GM18907 (cell line): ENCODE measurements at regions not wholly inside any gene's neighbourhood (a gene's known extent, or its start where the extent isn't known, plus 50 kb on each side); places are given as distances from the start of the nearest gene placed in this dataset.
A peak's percentile ranks its signal among the peaks of the same experiment; 100 is the strongest.

Source experiments
- ATAC-seq: cut with Tn5 transposase; IDR thresholded peaks from one replicate; pipeline ENCODE4 v1.9.1; 2021; ENCODE audit warnings: mild to moderate bottlenecking, moderate library complexity; ENCODE audit not compliant: unreplicated experiment

- ATAC-seq = no peak
Observed at GRCh38 chr7:130958846-130959245, 224.8 kb upstream of the KLF14 start.

- peak; percentile 23 for ATAC-seq
Observed at GRCh38 chr7:130959743-130960207, 225.8 kb upstream of the KLF14 start.

GRCh38 chr7:130960208-130960988 lies 226.4 kb upstream of the KLF14 start:
- peak; percentile 27 for ATAC-seq

GRCh38 chr7:130961128-130961601 lies 227.2 kb upstream of the KLF14 start:
- peak; percentile 74 for ATAC-seq

DNA sequence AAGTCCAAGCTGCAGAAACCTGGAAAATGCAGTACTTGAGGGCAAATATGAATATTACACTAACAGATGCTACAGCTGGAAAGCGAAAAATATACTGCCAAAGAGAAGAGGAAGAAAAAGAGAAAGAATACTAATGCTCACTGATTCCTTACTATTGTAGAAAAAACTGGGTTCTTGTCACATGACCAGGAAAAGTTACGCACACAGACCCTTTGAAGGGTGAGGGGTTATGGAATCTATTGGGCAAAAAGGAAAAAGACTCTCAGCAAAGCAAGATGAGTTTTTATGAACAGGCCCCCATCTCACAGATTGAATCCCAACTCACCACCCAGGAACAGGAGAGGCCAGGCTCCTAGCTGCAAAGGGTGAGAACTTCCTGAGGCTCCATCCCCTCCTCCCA lies 228.1 kb upstream of the KLF14 start:
- ATAC-seq = no peak

GRCh38 chr7:130963339-130963738 lies 229.3 kb upstream of the KLF14 start:
- no peak for ATAC-seq

DNA sequence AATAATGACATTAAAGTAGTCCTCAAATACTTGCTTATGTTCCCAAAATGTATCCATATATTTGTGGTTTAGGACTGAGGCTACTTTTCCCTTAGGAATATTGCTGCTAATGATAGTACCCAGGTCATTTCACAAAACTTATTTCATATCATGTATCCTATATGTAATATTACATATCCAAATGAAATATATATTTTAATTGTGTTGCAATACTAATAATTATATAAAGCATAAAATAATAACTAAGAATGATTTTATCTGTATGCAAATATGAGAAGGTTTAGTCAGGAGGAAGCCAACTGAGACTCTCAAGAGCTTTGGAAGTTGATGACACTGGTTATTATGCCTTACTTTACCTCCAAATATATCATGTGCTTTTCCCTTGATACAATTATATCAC lies 231.5 kb upstream of the KLF14 start:
- no peak for ATAC-seq

- peak; percentile 70 for ATAC-seq
Observed at GRCh38 chr7:130966246-130967009, 232.4 kb upstream of the KLF14 start.

DNA sequence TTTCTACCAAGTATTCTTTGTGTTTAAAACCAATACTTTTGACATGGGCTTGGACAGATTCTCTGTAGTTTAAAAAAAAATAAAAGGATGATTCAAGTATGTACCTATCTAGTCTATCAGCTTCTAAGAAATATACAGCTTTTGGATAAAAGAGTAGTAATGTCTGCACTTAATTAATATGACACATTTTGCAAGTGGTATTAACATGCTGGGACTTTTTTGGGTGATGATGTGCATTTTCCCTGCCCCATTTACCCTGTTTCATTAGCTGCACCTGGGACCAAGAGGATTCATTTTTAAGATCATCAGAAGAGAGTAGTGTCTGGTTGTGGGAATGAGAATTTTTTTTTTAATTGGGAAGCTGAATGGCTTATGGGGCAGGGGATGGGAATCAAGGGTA lies 236.2 kb upstream of the KLF14 start:
- ATAC-seq = no peak

DNA sequence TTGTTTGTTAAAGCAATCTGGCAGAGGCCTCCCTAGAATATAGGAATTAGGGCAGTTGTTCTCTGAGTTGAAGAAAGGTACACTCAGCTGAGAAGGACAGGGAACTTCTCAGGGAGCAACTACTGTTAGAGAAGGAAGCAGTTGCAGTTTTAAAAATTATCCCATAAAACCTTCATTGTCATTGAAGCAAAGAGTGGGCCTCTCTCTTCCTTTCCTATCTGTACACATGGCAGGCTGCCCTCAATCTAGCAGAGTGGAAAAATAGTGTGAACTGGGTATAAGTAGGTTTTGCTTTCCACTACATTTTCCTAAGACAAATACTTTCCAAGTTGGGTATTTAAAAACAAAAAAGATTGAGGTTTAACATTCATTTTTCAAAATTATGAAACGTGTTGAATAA lies 236.7 kb upstream of the KLF14 start:
- no peak for ATAC-seq

GRCh38 chr7:130971297-130971696 lies 237.3 kb upstream of the KLF14 start:
- ATAC-seq = no peak

- ATAC-seq = no peak
Observed at GRCh38 chr7:130972201-130972600, 238.2 kb upstream of the KLF14 start.

GRCh38 chr7:130973637-130974036 lies 239.6 kb upstream of the KLF14 start:
- ATAC-seq = no peak

- ATAC-seq = no peak
Observed at GRCh38 chr7:130974169-130974568, 240.2 kb upstream of the KLF14 start.

DNA sequence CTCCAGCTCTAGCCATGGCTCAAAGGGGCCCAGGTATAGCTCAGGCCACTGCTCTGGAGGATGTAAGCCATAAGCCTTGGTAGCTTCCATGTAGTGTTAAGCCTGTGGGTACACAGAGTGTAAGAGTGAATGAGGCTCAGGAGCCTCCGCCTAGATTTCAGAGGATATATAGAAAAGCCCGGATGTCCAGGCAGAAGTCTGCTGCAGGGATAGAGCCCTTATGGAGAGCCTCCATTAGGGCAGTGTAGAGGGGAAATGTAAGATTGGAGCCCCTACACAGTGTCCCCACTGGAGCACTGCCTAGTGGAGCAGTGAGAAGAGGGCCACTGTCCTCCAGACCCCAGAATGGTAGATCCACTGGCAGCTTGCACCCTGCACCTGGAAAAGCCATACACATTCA lies 240.8 kb upstream of the KLF14 start:
- ATAC-seq = no peak

GRCh38 chr7:130975731-130976130 lies 241.7 kb upstream of the KLF14 start:
- no peak for ATAC-seq

DNA sequence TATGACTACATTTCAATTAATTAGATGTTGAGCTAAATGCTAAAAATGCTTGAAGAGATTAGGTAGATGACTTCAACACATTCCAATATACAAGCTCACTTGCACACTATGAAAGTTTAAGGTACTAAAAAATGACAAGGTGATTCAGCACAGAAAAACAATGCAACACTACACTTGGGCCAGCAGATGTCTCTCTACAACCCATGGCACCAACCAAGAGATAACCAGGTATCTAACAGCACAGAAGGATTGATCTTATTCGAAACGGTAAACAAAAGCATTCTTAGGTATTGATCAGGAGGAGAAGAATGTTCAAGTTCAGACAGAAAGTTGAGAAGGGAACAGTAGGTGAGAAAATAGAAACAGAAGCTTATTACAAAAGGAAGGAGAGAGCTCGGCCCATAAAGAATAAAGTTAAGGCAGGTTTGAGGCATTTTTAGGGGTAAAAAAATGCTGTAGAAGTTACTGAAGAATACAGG lies 248.2 kb upstream of the KLF14 start:
- peak; percentile 73 for ATAC-seq

- ATAC-seq = no peak
Observed at GRCh38 chr7:130982651-130983050, 248.6 kb upstream of the KLF14 start.

DNA sequence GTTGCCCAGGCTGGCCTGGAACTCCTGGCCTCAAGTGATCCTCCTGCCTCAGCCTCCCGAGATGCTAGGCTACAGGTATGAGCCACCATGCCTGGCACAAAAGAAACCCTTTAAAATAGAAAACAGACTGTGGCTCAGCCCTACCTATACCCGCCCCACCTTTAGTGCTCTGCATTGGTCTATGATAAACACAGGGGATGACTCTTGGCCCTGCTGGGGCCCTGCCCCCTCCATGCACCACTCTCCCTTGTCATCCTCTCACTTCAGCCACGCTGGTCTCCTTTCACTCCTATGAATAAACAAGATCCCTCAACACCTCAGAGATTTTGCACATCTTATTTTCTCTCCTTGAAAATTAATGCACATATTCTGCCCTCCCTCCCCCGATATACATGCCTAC lies 251.4 kb upstream of the KLF14 start:
- ATAC-seq = no peak

DNA sequence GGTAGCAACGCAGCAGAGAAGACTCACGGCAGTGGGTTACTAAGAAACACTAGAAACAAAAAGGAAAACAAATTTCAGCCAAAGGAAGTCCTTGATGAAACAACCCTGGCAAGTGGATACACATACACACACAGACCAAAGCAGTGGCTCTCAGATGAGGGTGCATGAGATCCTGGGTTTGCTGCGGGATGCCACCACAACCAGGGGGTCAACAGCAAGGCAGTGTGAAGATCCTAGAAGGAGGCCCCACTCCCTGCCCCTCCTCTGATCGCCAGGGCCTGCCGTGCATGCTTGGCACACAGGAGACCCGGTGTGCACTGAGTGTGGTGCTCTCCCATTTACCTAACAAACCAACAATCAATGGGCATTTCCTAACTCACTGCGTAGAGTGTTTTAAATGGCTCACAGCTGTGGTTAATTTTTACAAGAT lies 252.3 kb upstream of the KLF14 start:
- ATAC-seq = no peak

- no peak for ATAC-seq
Observed at GRCh38 chr7:130987092-130987491, 253.1 kb upstream of the KLF14 start.

- ATAC-seq = no peak
Observed at GRCh38 chr7:130988443-130988842, 254.4 kb upstream of the KLF14 start.
